ENCODE measurements at regions not wholly inside any gene's neighbourhood (a gene's known extent, or its start where the extent isn't known, plus 50 kb on each side); places are given as distances from the start of the nearest gene placed in this dataset.

DNA sequence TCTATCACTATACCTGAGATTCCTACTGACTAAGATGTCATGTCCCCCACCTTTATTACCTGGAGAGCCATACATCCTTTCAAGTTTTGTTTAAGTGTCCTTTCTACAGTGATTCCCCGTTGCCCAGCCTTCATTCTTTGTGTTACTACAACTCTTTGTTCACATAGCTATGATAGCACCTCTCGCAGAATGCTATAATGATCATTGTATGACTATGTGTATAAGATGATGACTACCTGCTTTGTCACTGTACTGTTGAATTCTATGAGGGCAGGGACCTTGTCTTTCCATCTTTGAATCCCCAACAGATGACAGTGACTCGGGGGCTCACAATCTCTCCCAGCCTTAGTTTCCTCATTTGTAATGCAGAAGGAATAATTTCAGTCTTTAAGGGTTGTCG, 361.2 kb downstream of the NPR3 start:
- no peak overlapping the region for H3K4me3 ChIP-seq
- intact Hi-C loops (cut with DNase I): no loop called here
- no peaks in the 10 kb centered on the region for H3K9me3 ChIP-seq
- H3K36me3 ChIP-seq: no peaks in the 10 kb centered on the region
- H3K27me3 ChIP-seq: no peaks in the 10 kb centered on the region
- no peak overlapping the region for H3K27ac ChIP-seq
- H3K4me1 ChIP-seq: no peaks in the 10 kb centered on the region
- no peak for DNase-seq (ENCODE audit: extremely low spot score in 2 of 2)
- TF ChIP-seq, protein P1, sequence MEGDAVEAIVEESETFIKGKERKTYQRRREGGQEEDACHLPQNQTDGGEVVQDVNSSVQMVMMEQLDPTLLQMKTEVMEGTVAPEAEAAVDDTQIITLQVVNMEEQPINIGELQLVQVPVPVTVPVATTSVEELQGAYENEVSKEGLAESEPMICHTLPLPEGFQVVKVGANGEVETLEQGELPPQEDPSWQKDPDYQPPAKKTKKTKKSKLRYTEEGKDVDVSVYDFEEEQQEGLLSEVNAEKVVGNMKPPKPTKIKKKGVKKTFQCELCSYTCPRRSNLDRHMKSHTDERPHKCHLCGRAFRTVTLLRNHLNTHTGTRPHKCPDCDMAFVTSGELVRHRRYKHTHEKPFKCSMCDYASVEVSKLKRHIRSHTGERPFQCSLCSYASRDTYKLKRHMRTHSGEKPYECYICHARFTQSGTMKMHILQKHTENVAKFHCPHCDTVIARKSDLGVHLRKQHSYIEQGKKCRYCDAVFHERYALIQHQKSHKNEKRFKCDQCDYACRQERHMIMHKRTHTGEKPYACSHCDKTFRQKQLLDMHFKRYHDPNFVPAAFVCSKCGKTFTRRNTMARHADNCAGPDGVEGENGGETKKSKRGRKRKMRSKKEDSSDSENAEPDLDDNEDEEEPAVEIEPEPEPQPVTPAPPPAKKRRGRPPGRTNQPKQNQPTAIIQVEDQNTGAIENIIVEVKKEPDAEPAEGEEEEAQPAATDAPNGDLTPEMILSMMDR (IDR thresholded peaks at IDR 0.05): no peak
- TF ChIP-seq POLR2AphosphoS5 (IDR thresholded peaks at IDR 0.05; ENCODE audit: insufficient read depth in 1 of 2, low read depth in 1 of 2) (no peak), POLR2A (IDR thresholded peaks at IDR 0.05) (no peak)

GRCh38 chr5:33072726-33073125, 361.6 kb downstream of the NPR3 start:
- H3K27ac ChIP-seq: no peak overlapping the region
- no peaks in the 10 kb centered on the region for H3K4me1 ChIP-seq
- H3K36me3 ChIP-seq: no peaks in the 10 kb centered on the region
- DNase-seq (ENCODE audit: extremely low spot score in 2 of 2): no peak
- no peaks in the 10 kb centered on the region for H3K27me3 ChIP-seq
- H3K4me3 ChIP-seq: no peak overlapping the region
- TF ChIP-seq POLR2AphosphoS5 (IDR thresholded peaks at IDR 0.05; ENCODE audit: insufficient read depth in 1 of 2, low read depth in 1 of 2): no peak
- TF ChIP-seq, protein P1 (IDR thresholded peaks at IDR 0.05): no peak
- no peak for TF ChIP-seq POLR2A (IDR thresholded peaks at IDR 0.05)
- no peaks in the 10 kb centered on the region for H3K9me3 ChIP-seq
- intact Hi-C loops (cut with DNase I): no loop called here

DNA sequence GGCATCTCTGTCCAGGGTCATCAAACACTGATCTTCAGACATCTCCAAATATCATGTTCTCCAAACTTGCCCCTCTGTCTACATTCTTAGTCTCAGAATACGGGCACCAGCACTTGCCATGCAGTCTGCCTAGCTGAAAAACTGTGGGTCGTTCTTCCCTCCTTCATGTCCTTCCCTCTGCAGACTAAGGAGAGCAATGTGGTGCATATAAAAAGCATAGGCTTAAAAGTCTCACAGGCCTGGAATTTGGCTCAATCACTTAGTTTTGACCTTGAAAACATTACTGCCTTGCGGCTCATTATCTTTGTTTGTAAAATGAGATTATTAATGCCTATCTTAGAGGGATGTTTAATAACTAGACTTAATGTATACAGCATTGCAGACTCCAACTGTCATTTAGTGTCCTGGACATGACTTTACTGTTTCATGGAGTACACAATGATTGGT, 362.8 kb downstream of the NPR3 start:
- TF ChIP-seq, protein P1 (IDR thresholded peaks at IDR 0.05): no peak
- no peak for TF ChIP-seq POLR2A (IDR thresholded peaks at IDR 0.05)
- TF ChIP-seq POLR2AphosphoS5 (IDR thresholded peaks at IDR 0.05; ENCODE audit: insufficient read depth in 1 of 2, low read depth in 1 of 2): no peak
- intact Hi-C loops (cut with DNase I): no loop called here
- Histone ChIP-seq H3K4me3 (no peak overlapping the region), H3K27me3 (no peaks in the 10 kb centered on the region), H3K4me1 (no peaks in the 10 kb centered on the region), H3K9me3 (no peaks in the 10 kb centered on the region), H3K36me3 (no peaks in the 10 kb centered on the region), H3K27ac (no peak overlapping the region)
- DNase-seq (ENCODE audit: extremely low spot score in 2 of 2): no peak

DNA sequence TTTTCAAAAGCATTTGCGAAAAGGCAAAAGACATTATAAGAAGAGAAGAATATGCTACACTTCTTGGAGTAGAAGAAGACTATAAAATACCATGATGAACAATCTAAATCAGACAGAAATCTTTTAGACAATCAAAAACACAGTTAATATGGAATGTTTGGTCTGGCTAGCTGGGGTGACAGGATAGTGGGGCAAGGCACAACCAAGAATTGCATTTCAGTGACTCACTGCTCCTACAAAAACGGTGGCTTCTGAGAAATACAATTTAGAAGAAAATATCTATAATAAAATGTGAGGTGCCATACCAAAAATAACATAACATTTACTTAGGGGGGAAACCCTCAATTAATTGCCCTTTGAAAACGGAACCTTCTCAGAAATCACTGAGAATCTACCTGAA, 363.4 kb downstream of the NPR3 start:
- H3K9me3 ChIP-seq: no peaks in the 10 kb centered on the region
- H3K4me3 ChIP-seq: no peak overlapping the region
- no peak for DNase-seq (ENCODE audit: extremely low spot score in 2 of 2)
- no peak overlapping the region for H3K27ac ChIP-seq
- H3K4me1 ChIP-seq: no peaks in the 10 kb centered on the region
- intact Hi-C loops (cut with DNase I): no loop called here
- H3K27me3 ChIP-seq: no peaks in the 10 kb centered on the region
- TF ChIP-seq, protein P1 (IDR thresholded peaks at IDR 0.05): no peak
- TF ChIP-seq POLR2AphosphoS5 (IDR thresholded peaks at IDR 0.05; ENCODE audit: insufficient read depth in 1 of 2, low read depth in 1 of 2): no peak
- TF ChIP-seq POLR2A (IDR thresholded peaks at IDR 0.05): no peak
- H3K36me3 ChIP-seq: no peaks in the 10 kb centered on the region

GRCh38 chr5:33075731-33076130, 364.6 kb downstream of the NPR3 start:
- no peaks in the 10 kb centered on the region for H3K4me1 ChIP-seq
- no peak for TF ChIP-seq POLR2A (IDR thresholded peaks at IDR 0.05)
- TF ChIP-seq, protein P1 (IDR thresholded peaks at IDR 0.05): no peak
- TF ChIP-seq POLR2AphosphoS5 (IDR thresholded peaks at IDR 0.05; ENCODE audit: insufficient read depth in 1 of 2, low read depth in 1 of 2): no peak
- no peaks in the 10 kb centered on the region for H3K36me3 ChIP-seq
- no peak for DNase-seq (ENCODE audit: extremely low spot score in 2 of 2)
- no peaks in the 10 kb centered on the region for H3K27me3 ChIP-seq
- H3K4me3 ChIP-seq: no peak overlapping the region
- H3K27ac ChIP-seq: no peak overlapping the region
- H3K9me3 ChIP-seq: no peaks in the 10 kb centered on the region
- intact Hi-C loops (cut with DNase I): no loop called here

Data from vagina (tissue), 2 donors.